ENCODE measurements at regions not wholly inside any gene's neighbourhood (a gene's known extent, or its start where the extent isn't known, plus 50 kb on each side); places are given as distances from the start of the nearest gene placed in this dataset.

DNA sequence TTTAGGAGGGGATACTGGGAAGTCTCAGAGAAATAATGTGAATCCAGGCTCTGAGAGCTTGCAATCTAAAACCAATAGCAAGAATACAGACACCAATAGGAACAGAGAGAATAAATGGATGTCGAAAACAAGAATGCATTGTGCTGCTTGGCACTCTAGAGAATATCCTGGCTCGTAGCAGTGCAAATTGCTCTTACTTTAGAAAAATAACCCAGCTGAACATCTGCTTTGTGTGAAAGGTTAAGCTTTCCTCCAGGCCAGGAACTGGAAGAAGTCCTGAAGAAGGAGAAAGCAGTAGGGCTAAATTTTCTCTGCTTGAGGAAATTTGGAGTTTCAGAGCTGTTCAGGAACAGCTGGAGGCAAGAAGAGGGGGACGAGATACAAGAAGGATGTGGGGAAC lies 382.3 kb downstream of the HHIPL2 start:
- no peak for DNase-seq (ENCODE audit: extremely low read depth, low read depth)
- TF ChIP-seq, protein P1, sequence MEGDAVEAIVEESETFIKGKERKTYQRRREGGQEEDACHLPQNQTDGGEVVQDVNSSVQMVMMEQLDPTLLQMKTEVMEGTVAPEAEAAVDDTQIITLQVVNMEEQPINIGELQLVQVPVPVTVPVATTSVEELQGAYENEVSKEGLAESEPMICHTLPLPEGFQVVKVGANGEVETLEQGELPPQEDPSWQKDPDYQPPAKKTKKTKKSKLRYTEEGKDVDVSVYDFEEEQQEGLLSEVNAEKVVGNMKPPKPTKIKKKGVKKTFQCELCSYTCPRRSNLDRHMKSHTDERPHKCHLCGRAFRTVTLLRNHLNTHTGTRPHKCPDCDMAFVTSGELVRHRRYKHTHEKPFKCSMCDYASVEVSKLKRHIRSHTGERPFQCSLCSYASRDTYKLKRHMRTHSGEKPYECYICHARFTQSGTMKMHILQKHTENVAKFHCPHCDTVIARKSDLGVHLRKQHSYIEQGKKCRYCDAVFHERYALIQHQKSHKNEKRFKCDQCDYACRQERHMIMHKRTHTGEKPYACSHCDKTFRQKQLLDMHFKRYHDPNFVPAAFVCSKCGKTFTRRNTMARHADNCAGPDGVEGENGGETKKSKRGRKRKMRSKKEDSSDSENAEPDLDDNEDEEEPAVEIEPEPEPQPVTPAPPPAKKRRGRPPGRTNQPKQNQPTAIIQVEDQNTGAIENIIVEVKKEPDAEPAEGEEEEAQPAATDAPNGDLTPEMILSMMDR (IDR thresholded peaks at IDR 0.05; ENCODE audit: low read depth, low read length) = no peak

DNA sequence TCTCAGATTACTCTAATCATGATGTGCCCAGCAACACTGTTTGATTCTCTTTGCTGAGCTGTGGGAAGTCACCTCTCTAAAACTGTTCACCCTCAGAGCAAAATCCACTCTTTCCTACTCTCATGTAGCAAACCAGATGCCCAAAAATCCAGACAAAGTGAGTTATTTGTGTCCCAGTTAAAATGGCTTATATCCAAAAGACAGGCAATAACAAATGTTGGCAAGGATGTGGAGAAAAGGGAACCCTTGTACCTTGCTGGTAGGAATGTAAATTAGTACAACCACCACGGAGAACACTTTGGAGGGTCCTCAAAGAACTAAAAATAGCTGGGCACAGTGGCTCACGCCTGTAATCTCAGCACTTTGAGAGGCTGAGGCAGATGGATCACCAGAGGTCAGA lies 384.0 kb downstream of the HHIPL2 start:
- no peak for DNase-seq (ENCODE audit: extremely low read depth, low read depth)
- TF ChIP-seq, protein P1 (IDR thresholded peaks at IDR 0.05; ENCODE audit: low read depth, low read length) = no peak

DNA sequence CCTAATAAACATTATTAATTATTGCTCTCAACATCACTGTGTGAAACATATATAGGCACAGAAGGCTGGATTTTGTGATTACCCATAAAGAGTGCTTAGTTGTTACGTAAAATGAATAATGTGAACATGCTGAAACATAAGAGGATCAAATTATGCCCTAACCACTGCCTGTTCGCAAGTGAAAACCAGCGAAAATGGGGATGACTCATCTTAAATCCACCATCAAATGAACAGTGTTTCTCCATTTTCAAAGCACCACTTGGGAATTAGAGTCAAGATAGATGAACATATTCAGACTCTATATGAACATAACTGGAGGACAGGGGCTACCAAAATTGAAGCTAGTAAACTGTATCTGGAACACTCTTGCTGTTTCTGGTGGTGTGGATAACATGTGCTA lies 386.2 kb downstream of the HHIPL2 start:
- TF ChIP-seq, protein P1 (IDR thresholded peaks at IDR 0.05; ENCODE audit: low read depth, low read length) = no peak
- DNase-seq (ENCODE audit: extremely low read depth, low read depth) = no peak

DNA sequence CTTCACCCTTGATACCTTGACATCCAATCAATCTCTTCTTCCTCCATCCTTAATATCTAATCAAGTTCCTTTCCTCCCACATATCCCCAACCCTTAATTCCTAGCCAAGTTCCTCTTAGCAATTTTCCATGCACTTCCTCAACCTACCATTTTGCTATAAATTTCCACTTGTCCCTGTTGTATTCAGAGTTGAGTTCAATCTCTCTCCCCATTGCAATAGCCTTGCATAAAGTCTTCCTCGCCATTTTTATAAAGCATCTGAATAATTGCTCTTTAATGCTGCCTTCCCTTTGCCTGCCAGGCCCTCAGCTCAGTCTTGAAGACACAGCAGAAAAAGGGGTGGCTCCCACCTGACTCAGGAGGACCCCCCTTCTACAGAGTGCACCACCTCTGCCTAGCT lies 390.3 kb downstream of the HHIPL2 start:
- no peak for DNase-seq (ENCODE audit: extremely low read depth, low read depth)
- TF ChIP-seq, protein P1 (IDR thresholded peaks at IDR 0.05; ENCODE audit: low read depth, low read length) = no peak

DNA sequence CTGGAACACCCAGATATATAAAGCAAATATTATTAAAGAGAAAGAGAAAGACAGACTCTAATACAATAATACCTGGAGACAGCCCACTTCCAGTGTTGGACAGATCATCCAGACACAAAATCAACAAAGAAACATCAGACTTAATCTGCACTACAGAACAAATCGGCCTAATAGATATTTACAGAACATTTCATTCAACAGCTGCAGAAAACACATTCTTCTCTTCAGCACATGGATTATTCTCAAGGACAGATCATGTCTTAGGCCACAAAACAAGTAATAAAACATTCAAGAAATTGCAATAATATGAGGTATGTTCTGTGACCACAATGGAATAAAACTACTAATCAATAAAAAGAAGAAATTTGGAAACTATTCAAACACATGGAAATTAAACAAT lies 398.3 kb upstream of the DUSP10 start:
- TF ChIP-seq, protein P1 (IDR thresholded peaks at IDR 0.05; ENCODE audit: low read depth, low read length) = no peak

DNA sequence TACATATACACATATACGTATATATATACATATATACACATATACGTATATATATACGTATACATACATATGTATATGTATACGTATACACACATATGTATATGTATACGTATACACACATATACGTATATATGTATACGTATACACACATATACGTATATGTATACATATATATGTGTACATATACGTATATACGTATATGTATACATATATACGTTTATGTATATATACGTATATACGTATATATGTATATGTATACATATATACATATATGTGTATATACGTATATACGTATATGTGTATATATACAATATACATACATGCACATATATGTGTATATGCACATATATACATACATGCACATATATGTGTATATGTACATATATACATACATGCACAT lies 396.2 kb upstream of the DUSP10 start:
- TF ChIP-seq, protein P1 (IDR thresholded peaks at IDR 0.05; ENCODE audit: low read depth, low read length) = no peak
- no peak for DNase-seq (ENCODE audit: extremely low read depth, low read depth)

More for the DNA sequence above, 398.3 kb upstream of the DUSP10 start:
- no peak for DNase-seq (ENCODE audit: extremely low read depth, low read depth)

DNA sequence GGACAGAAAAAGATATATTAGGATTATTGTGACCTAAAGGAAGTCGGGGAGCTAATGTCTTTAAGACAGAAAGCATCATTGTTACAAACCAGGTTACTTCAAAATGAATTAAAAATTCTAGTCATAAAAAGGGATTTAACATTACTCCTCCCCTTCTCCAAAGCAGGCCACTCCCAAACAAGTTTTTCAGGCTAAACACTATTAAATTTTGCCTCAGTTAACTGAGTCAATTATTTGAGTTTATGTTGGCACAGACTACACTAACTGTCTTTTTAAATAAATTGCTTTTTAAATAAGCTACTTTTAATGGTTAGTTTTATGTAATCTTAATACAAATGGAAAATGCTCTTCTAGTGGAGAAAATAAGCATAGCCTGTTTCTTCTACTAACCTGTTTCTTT lies 395.0 kb upstream of the DUSP10 start:
- no peak for DNase-seq (ENCODE audit: extremely low read depth, low read depth)
- TF ChIP-seq, protein P1 (IDR thresholded peaks at IDR 0.05; ENCODE audit: low read depth, low read length) = no peak
